GM10248 (cell line): ENCODE measurements at regions not wholly inside any gene's neighbourhood (a gene's known extent, or its start where the extent isn't known, plus 50 kb on each side); places are given as distances from the start of the nearest gene placed in this dataset.

Experiments
- CTCF ChIA-PET: fragments of 300-600 bp; sonication (Branson Sonifier 250); formaldehyde crosslinking; extraction: SDS; loops from one replicate; lab custom pipeline; 2021; ENCODE audit warnings: antibody characterized with exemption; lab: Yijun Ruan, JAX
- POLR2A ChIA-PET: fragments of 350-650 bp; sonication (Branson Sonifier 250); formaldehyde crosslinking; extraction: SDS; loops from one replicate; lab custom pipeline; 2020; ENCODE audit warnings: antibody characterized with exemption; lab: Yijun Ruan, JAX
- DNase-seq: peaks from one replicate; pipeline ENCODE4 v3.0.0; 2012; ENCODE audit errors: extremely low spot score
- CTCF ChIP-seq: IDR thresholded peaks from 2 replicates; pipeline ENCODE4 v1.5.1; 2012; ENCODE audit warnings: mild to moderate bottlenecking, low read depth; ENCODE audit errors: extremely low read depth, missing control alignments, control extremely low read depth

- TF ChIP-seq CTCF: no peak
- POLR2A ChIA-PET: no interaction called here
- DNase-seq: no peak
- CTCF ChIA-PET: no interaction called here
Measured at GRCh38 chr4:120352739-120353138, 286.1 kb upstream of the MAD2L1 start.

GRCh38 chr4:120348948-120349347 is 282.3 kb upstream of the MAD2L1 start:
- no peak for TF ChIP-seq CTCF
- no peak for DNase-seq
- CTCF ChIA-PET: interaction anchor here (1.1 kb wide), 1 partner anchor 8 kb away, joined by 5 read pairs; no protein-coding TSS in a partner anchor
- POLR2A ChIA-PET: no interaction called here

- DNase-seq: no peak
- ChIA-PET CTCF (no interaction called here), POLR2A (no interaction called here)
- no peak for TF ChIP-seq CTCF
Measured at GRCh38 chr4:120348521-120348920, 281.9 kb upstream of the MAD2L1 start.

- no peak for DNase-seq
- ChIA-PET POLR2A (no interaction called here), CTCF (interaction anchor here (1.1 to 1.7 kb wide), 2 partner anchors 8 to 24 kb away, joined by 3 to 6 read pairs; no protein-coding TSS in a partner anchor)
- TF ChIP-seq CTCF: no peak
Measured at GRCh38 chr4:120331486-120332370, 265.1 kb upstream of the MAD2L1 start.

GRCh38 chr4:120329386-120329785 is 262.7 kb upstream of the MAD2L1 start:
- CTCF ChIA-PET: no interaction called here
- no peak for TF ChIP-seq CTCF
- no peak for DNase-seq
- POLR2A ChIA-PET: no interaction called here

GRCh38 chr4:120327276-120327675 is 260.6 kb upstream of the MAD2L1 start:
- DNase-seq: no peak
- TF ChIP-seq CTCF: no peak
- POLR2A ChIA-PET: no interaction called here
- CTCF ChIA-PET: interaction anchor here (1.1 kb wide), 1 partner anchor 44 kb away, joined by 3 read pairs; no protein-coding TSS in a partner anchor
